ENCODE measurements at regions not wholly inside any gene's neighbourhood (a gene's known extent, or its start where the extent isn't known, plus 50 kb on each side); places are given as distances from the start of the nearest gene placed in this dataset.

- TF ChIP-seq CTCF (IDR thresholded peaks at IDR 0.05; ENCODE audit: borderline replicate concordance, extremely low read depth, low read length, poor library complexity, severe bottlenecking), result no peak
- no peak for TF ChIP-seq EZH2 (IDR thresholded peaks at IDR 0.05; ENCODE audit: borderline replicate concordance, low read depth, low read length, severe bottlenecking)
- ATAC-seq (ENCODE audit: insufficient read depth, low read depth) (no peak), DNase-seq (no peak)
- Histone ChIP-seq H3K36me3 (ENCODE audit: insufficient read depth, low read length) (no peaks in the 10 kb centered on the region), H3K9me3 (ENCODE audit: insufficient read depth, low read length, severe bottlenecking) (no peaks in the 10 kb centered on the region), H3K79me2 (ENCODE audit: insufficient read depth, low read length) (no peaks in the 10 kb centered on the region), H2AFZ (ENCODE audit: low read depth, low read length) (no peak overlapping the region), H3K4me3 (ENCODE audit: low read depth in 1 of 2, low read length in 2 of 2) (no peak overlapping the region), H4K20me1 (ENCODE audit: insufficient read depth, low read length) (no peaks in the 10 kb centered on the region), H3K27me3 (ENCODE audit: insufficient read depth, low read length, poor library complexity) (peaks cover 8% of the 10 kb centered on the region), H3K4me1 (ENCODE audit: insufficient read depth, low read length) (no peaks in the 10 kb centered on the region), H3K4me2 (ENCODE audit: insufficient read depth, low read length) (no peak overlapping the region), H3K9ac (ENCODE audit: low read depth, low read length) (no peak overlapping the region), H3K27ac (ENCODE audit: low read length) (no peak overlapping the region)
Measured at GRCh38 chr18:47427923-47428637, 176.6 kb upstream of the SKOR2 start.

- TF ChIP-seq EZH2 (IDR thresholded peaks at IDR 0.05; ENCODE audit: borderline replicate concordance, low read depth, low read length, severe bottlenecking), result no peak
- no peak for TF ChIP-seq CTCF (IDR thresholded peaks at IDR 0.05; ENCODE audit: borderline replicate concordance, extremely low read depth, low read length, poor library complexity, severe bottlenecking)
- no peak overlapping the region for H3K9ac ChIP-seq (ENCODE audit: low read depth, low read length)
- H3K27ac ChIP-seq (ENCODE audit: low read length), result no peak overlapping the region
- H4K20me1 ChIP-seq (ENCODE audit: insufficient read depth, low read length), result no peaks in the 10 kb centered on the region
- DNase-seq, result no peak
- H3K27me3 ChIP-seq (ENCODE audit: insufficient read depth, low read length, poor library complexity), result peaks cover 14% of the 10 kb centered on the region
- no peak overlapping the region for H3K4me3 ChIP-seq (ENCODE audit: low read depth in 1 of 2, low read length in 2 of 2)
- H2AFZ ChIP-seq (ENCODE audit: low read depth, low read length), result no peak overlapping the region
- H3K4me2 ChIP-seq (ENCODE audit: insufficient read depth, low read length), result no peak overlapping the region
- H3K4me1 ChIP-seq (ENCODE audit: insufficient read depth, low read length), result no peaks in the 10 kb centered on the region
- no peak for ATAC-seq (ENCODE audit: insufficient read depth, low read depth)
- no peaks in the 10 kb centered on the region for H3K9me3 ChIP-seq (ENCODE audit: insufficient read depth, low read length, severe bottlenecking)
- no peaks in the 10 kb centered on the region for H3K36me3 ChIP-seq (ENCODE audit: insufficient read depth, low read length)
- H3K79me2 ChIP-seq (ENCODE audit: insufficient read depth, low read length), result no peaks in the 10 kb centered on the region
Measured at GRCh38 chr18:47427072-47427471, 175.6 kb upstream of the SKOR2 start.

DNA sequence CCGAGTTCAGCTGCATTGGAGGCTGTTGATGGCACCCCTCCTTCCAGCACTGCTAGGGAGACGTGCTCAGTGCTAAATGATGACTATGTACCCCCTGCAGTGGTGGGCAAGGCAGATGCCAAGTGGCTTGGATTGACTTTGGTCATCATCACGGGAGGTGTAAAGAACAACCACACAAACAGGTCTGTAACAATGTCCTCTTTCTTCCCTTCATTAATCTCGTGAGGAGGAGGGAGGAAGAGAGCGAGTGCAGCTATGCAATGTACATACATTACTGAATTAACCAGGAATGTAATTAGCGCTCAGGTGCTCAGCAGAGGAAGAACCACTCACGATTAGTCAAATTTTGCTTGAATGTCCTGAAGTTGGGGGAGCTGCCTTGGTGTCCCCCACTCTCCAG, 173.9 kb upstream of the SKOR2 start:
- no peak overlapping the region for H3K9ac ChIP-seq (ENCODE audit: low read depth, low read length)
- no peaks in the 10 kb centered on the region for H3K4me1 ChIP-seq (ENCODE audit: insufficient read depth, low read length)
- H2AFZ ChIP-seq (ENCODE audit: low read depth, low read length), result no peak overlapping the region
- ATAC-seq (ENCODE audit: insufficient read depth, low read depth) (no peak), DNase-seq (no peak)
- no peaks in the 10 kb centered on the region for H3K36me3 ChIP-seq (ENCODE audit: insufficient read depth, low read length)
- TF ChIP-seq EZH2 (IDR thresholded peaks at IDR 0.05; ENCODE audit: borderline replicate concordance, low read depth, low read length, severe bottlenecking), result no peak
- TF ChIP-seq CTCF (IDR thresholded peaks at IDR 0.05; ENCODE audit: borderline replicate concordance, extremely low read depth, low read length, poor library complexity, severe bottlenecking), result no peak
- no peaks in the 10 kb centered on the region for H4K20me1 ChIP-seq (ENCODE audit: insufficient read depth, low read length)
- H3K4me2 ChIP-seq (ENCODE audit: insufficient read depth, low read length), result no peak overlapping the region
- H3K79me2 ChIP-seq (ENCODE audit: insufficient read depth, low read length), result no peaks in the 10 kb centered on the region
- no peaks in the 10 kb centered on the region for H3K9me3 ChIP-seq (ENCODE audit: insufficient read depth, low read length, severe bottlenecking)
- H3K4me3 ChIP-seq (ENCODE audit: low read depth in 1 of 2, low read length in 2 of 2), result no peak overlapping the region
- peaks cover 28% of the 10 kb centered on the region for H3K27me3 ChIP-seq (ENCODE audit: insufficient read depth, low read length, poor library complexity)
- H3K27ac ChIP-seq (ENCODE audit: low read length), result no peak overlapping the region

Data from DND-41 (cell line).